ENCODE measurements at regions not wholly inside any gene's neighbourhood (a gene's known extent, or its start where the extent isn't known, plus 50 kb on each side); places are given as distances from the start of the nearest gene placed in this dataset.

DNA sequence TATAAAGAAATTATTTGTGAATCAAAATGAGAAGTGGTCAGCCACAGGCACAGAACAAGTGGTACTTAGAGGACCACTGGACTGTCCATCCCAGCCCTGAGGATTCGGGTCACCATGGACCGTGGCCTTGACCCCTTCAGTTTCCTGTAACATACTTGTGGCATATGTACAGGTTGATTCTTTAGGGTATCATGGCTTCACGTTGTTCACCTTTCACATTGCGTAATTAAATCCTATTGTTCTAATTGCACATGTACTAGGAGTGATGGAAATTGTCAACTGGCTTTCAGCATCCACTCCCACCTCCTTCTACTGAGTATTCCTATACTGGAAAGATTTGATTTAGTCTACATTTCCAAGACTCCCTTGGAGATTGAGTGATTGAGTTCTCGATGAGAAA is 148.3 kb upstream of the GJB5 start:
- BruUV-seq (replicated peaks): no TSS peak
- no peak overlapping the region for H3K4me3 ChIP-seq (replicated peaks in 1 of 3; ENCODE audit: insufficient read depth in 1 of 3, low read depth in 1 of 3, low read length in 3 of 3)
- no peaks in the 10 kb centered on the region for H4K20me1 ChIP-seq (replicated peaks; ENCODE audit: control insufficient read depth, extremely low read depth, insufficient read depth, low read length)
- no peaks in the 10 kb centered on the region for H3K9me3 ChIP-seq (replicated peaks; ENCODE audit: control insufficient read depth, insufficient read depth, low read length)
- H3K4me1 ChIP-seq (ENCODE audit: control insufficient read depth, extremely low read depth, insufficient read depth, low read length): no peaks in the 10 kb centered on the region
- TF ChIP-seq FOS (IDR thresholded peaks at IDR 0.05; ENCODE audit: borderline replicate concordance, insufficient read depth, low read length): no peak
- TF ChIP-seq JUN (IDR thresholded peaks at IDR 0.05; ENCODE audit: borderline replicate concordance, insufficient read depth, insufficient read length, low read depth): no peak
- TF ChIP-seq MAX (IDR thresholded peaks at IDR 0.05; ENCODE audit: insufficient read depth, insufficient read length): no peak
- TF ChIP-seq POLR2A (IDR thresholded peaks at IDR 0.05; ENCODE audit: low read depth, low read length): no peak
- TF ChIP-seq, protein P1, sequence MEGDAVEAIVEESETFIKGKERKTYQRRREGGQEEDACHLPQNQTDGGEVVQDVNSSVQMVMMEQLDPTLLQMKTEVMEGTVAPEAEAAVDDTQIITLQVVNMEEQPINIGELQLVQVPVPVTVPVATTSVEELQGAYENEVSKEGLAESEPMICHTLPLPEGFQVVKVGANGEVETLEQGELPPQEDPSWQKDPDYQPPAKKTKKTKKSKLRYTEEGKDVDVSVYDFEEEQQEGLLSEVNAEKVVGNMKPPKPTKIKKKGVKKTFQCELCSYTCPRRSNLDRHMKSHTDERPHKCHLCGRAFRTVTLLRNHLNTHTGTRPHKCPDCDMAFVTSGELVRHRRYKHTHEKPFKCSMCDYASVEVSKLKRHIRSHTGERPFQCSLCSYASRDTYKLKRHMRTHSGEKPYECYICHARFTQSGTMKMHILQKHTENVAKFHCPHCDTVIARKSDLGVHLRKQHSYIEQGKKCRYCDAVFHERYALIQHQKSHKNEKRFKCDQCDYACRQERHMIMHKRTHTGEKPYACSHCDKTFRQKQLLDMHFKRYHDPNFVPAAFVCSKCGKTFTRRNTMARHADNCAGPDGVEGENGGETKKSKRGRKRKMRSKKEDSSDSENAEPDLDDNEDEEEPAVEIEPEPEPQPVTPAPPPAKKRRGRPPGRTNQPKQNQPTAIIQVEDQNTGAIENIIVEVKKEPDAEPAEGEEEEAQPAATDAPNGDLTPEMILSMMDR (IDR thresholded peaks at IDR 0.05; ENCODE audit: extremely low read depth in 1 of 2, insufficient read depth in 1 of 2, low read depth in 1 of 2, low read length in 2 of 2): no peak
- no peak for TF ChIP-seq MYC (IDR thresholded peaks at IDR 0.05; ENCODE audit: low read depth, low read length)
- no peak for TF ChIP-seq POLR2AphosphoS5 (IDR thresholded peaks at IDR 0.05; ENCODE audit: insufficient read depth, low read depth, low read length)
- TF ChIP-seq EZH2 (IDR thresholded peaks at IDR 0.05; ENCODE audit: borderline replicate concordance, low read depth, low read length, severe bottlenecking): no peak
- TF ChIP-seq GATA2 (IDR thresholded peaks at IDR 0.05; ENCODE audit: insufficient read depth, insufficient read length, low read depth, low read length): no peak
- DNase-seq (ENCODE audit: low read depth, low spot score): no peak
- H3K9ac ChIP-seq (replicated peaks; ENCODE audit: extremely low read depth, insufficient read depth, low read length): no peak overlapping the region
- no peak overlapping the region for H3K4me2 ChIP-seq (ENCODE audit: insufficient read depth, low read length)
- dilution Hi-C loops (cut with MboI; ENCODE audit: extremely low pct_ligation_motif_present, low sequenced_read_pairs): no loop called here
- H3K36me3 ChIP-seq (ENCODE audit: control insufficient read depth in 2 of 2, extremely low read depth in 1 of 2, insufficient read depth in 2 of 2, low read length in 2 of 2): no peaks in the 10 kb centered on the region
- no peak overlapping the region for H3K27ac ChIP-seq (ENCODE audit: insufficient read depth, low read depth, low read length)
- H3K27me3 ChIP-seq (ENCODE audit: control insufficient read depth in 2 of 2, insufficient read depth in 2 of 2, low read length in 2 of 2): no peaks in the 10 kb centered on the region
- ChIA-PET CTCF (no interaction called here), POLR2A (no interaction called here)
- no peaks in the 10 kb centered on the region for H3K79me2 ChIP-seq (ENCODE audit: control insufficient read depth, insufficient read depth, low read length)
- H3K9me1 ChIP-seq (replicated peaks; ENCODE audit: control insufficient read depth, extremely low read depth, insufficient read depth, low read length): no peaks in the 10 kb centered on the region
- intact Hi-C loops (cut with micrococcal nuclease): no loop called here
- FAIRE-seq: no peak
- no peak overlapping the region for H2AFZ ChIP-seq (ENCODE audit: low read depth, low read length)

Data from endothelial cell of umbilical vein (primary cell).